Neural progenitor cell (in vitro differentiated cells): ENCODE measurements at regions not wholly inside any gene's neighbourhood (a gene's known extent, or its start where the extent isn't known, plus 50 kb on each side); places are given as distances from the start of the nearest gene placed in this dataset.

ENCODE experiments used
- CTCF ChIP-seq: fragments of 200-600 bp; sonication (generic); IDR thresholded peaks from 2 replicates; pipeline ENCODE4 v1.5.1; 2017; ENCODE audit warnings: antibody characterized with exemption, mild to moderate bottlenecking
- EZH2 ChIP-seq: fragments of 200-600 bp; sonication (generic); IDR thresholded peaks from 2 replicates; pipeline ENCODE4 v1.6.1; 2017; ENCODE audit warnings: antibody characterized with exemption, mild to moderate bottlenecking, moderate library complexity
- EZH2phosphoT487 ChIP-seq: fragments of 200-600 bp; sonication (generic); IDR thresholded peaks from 2 replicates; pipeline ENCODE4 v1.6.1; 2017; ENCODE audit warnings: antibody characterized with exemption

GRCh38 chr13:22961835-22962537 is 218.8 kb upstream of the SGCG start:
- TF ChIP-seq EZH2phosphoT487 = no peak
- TF ChIP-seq EZH2 = no peak
- TF ChIP-seq CTCF = no peak
